ELF-1 (cell line): ENCODE measurements at regions not wholly inside any gene's neighbourhood (a gene's known extent, or its start where the extent isn't known, plus 50 kb on each side); places are given as distances from the start of the nearest gene placed in this dataset.

Source experiments
- DNase-seq: peaks from one replicate; pipeline ENCODE4 v3.0.0-alpha.2; 2016; ENCODE audit warnings: low read depth, low spot score

DNA sequence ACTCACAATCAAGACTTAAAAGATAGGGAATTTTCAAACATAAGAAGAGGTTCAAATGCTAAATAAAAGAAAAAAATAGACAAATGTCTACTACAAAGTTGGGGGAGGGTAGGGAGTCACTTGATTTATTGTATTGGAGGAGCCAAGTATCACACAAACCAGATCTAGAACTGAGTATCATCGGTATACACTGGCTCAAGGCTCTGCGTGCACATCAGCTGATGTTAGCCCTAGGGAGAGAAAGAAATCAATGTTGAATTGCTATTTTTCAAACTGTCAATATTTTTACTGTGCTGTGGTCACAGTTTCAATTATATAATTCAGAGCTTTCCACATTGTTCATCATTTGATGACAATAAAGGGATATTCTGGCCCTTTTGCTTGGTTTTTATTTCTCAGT, 54.9 kb upstream of the RXFP2 start:
- no peak for DNase-seq

DNA sequence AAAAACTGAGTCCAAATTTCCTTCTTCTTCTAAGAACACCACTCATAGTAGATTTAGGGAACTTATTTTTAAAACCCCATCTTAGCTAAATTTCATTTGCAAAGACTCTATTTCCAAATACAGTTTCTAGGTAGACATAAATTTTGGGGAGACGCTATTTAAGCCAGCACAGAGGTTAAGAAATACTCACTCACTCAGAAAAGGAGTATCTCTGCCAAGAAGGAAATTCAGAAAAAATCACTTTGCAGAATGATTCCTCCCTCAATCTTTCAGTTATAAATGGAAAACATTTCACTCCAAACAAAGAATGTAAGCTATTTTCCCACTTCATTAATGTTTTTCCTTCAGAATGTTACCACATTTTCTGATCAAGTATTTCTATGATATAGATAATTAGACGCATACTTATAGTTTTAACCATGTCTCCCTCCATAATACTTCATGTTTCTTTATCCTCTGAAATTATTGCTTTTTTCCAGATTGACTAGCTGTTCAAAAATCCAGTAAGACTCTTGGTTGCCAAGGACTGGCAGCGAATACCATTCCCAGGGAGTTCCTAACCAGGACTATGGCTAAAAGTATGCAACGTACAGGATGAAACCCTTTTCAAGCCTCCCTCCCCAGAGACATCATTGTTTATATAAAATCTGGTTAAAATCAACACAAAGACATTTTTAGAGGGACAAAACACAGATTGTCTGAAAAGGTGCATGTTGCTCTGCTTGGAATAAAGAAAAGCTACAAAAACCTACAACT, 52.5 kb upstream of the RXFP2 start:
- no peak for DNase-seq
